ENCODE measurements at regions not wholly inside any gene's neighbourhood (a gene's known extent, or its start where the extent isn't known, plus 50 kb on each side); places are given as distances from the start of the nearest gene placed in this dataset.

DNA sequence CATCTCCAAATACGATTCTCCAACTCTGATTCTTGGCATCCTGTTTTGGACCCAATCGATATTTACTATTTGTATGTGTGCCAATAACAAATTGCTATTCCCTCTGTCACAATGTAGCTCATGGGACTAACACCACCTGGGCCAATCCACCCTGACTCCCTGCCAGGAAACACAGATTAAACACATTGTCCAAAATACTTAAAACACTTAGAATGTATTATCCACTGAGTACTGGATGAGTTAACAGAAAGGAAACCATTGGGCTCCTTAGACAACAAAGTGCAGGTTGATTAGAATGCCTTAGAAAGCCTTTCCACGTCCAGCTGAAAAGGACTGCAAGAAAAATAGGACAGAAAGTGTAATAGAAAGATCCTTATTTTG is 79.4 kb upstream of the ARHGAP28 start:
- Histone ChIP-seq H3K36me3 (no peaks in the 10 kb centered on the region), H3K4me3 (no peak overlapping the region), H3K27me3 (no peaks in the 10 kb centered on the region), H3K4me1 (no peaks in the 10 kb centered on the region), H3K27ac (no peak overlapping the region), H3K9me3 (no peaks in the 10 kb centered on the region)
- TF ChIP-seq, protein P1, sequence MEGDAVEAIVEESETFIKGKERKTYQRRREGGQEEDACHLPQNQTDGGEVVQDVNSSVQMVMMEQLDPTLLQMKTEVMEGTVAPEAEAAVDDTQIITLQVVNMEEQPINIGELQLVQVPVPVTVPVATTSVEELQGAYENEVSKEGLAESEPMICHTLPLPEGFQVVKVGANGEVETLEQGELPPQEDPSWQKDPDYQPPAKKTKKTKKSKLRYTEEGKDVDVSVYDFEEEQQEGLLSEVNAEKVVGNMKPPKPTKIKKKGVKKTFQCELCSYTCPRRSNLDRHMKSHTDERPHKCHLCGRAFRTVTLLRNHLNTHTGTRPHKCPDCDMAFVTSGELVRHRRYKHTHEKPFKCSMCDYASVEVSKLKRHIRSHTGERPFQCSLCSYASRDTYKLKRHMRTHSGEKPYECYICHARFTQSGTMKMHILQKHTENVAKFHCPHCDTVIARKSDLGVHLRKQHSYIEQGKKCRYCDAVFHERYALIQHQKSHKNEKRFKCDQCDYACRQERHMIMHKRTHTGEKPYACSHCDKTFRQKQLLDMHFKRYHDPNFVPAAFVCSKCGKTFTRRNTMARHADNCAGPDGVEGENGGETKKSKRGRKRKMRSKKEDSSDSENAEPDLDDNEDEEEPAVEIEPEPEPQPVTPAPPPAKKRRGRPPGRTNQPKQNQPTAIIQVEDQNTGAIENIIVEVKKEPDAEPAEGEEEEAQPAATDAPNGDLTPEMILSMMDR (IDR thresholded peaks at IDR 0.05), result no peak
- intact Hi-C loops (cut with DNase I), result no loop called here
- DNase-seq (no peak), ATAC-seq (no peak)

DNA sequence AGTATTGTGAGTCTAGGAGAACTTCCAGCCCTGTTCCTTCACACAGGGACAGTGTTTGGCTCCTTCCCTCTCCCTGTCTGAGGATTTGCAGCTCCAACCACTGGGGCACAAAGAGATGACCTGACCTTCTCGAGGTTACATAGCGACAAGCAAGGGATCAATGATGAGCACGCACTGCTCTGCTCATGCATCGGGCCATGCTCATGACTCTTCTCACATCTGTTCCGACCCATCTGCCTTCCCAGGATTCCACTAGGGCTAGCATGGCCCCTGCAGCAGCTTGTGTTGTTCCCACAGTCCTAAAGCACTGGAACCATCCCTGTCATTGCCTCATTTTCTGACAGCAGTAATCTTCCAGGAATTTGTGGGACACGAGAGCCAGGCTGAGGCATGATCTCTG is 78.8 kb upstream of the ARHGAP28 start:
- DNase-seq (no peak), ATAC-seq (no peak)
- H3K36me3 ChIP-seq, result no peaks in the 10 kb centered on the region
- TF ChIP-seq, protein P1 (IDR thresholded peaks at IDR 0.05), result no peak
- H3K27me3 ChIP-seq, result no peaks in the 10 kb centered on the region
- H3K4me3 ChIP-seq, result no peak overlapping the region
- H3K27ac ChIP-seq, result no peak overlapping the region
- no peaks in the 10 kb centered on the region for H3K4me1 ChIP-seq
- intact Hi-C loops (cut with DNase I), result no loop called here
- H3K9me3 ChIP-seq, result no peaks in the 10 kb centered on the region

DNA sequence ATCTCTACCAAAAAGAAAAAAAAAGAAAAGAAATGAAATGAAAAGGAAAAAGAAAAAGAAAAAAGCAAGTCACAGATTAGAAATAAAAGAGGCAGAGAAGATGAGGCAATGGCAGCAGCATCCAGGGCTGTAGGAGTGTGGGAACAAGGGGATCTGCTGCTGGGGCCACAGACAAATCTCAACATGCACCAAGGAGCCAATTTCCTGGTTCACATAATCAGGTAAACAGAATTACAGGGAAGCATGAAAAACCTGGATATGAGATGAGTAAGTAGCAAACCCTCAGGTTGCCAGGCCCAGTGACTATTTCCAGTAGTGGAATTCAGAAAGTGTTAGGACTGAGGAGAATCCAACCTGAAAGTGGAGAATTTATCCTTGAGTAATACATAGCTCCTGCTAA is 77.4 kb upstream of the ARHGAP28 start:
- no peak for DNase-seq
- H3K9me3 ChIP-seq, result no peaks in the 10 kb centered on the region
- H3K4me3 ChIP-seq, result no peak overlapping the region
- intact Hi-C loops (cut with DNase I), result no loop called here
- H3K4me1 ChIP-seq, result no peaks in the 10 kb centered on the region
- TF ChIP-seq, protein P1 (IDR thresholded peaks at IDR 0.05), result no peak
- no peak for ATAC-seq
- no peak overlapping the region for H3K27ac ChIP-seq
- no peaks in the 10 kb centered on the region for H3K27me3 ChIP-seq
- no peaks in the 10 kb centered on the region for H3K36me3 ChIP-seq

DNA sequence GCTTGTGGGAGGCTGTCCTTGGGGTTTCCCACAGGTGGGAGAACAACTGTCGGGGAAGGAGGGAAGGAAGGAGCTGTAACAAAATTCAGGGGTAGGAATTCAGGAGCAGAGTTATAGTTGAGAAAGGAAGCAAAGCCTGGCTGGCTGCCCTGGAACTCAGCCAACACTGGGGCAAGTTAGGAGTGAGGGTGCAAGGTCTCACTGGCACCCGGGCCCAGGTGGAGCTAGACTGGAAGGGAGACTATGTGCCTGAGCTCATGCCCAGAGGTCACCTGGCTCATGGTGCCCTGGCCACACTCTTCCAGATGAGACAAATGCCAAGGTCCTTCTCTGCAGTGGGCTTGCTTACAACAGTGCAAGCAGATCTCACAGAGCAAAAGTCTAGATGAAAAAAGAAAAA is 75.6 kb upstream of the ARHGAP28 start:
- TF ChIP-seq, protein P1 (IDR thresholded peaks at IDR 0.05), result no peak
- Histone ChIP-seq H3K36me3 (no peaks in the 10 kb centered on the region), H3K4me3 (no peak overlapping the region), H3K27ac (no peak overlapping the region), H3K4me1 (no peaks in the 10 kb centered on the region), H3K27me3 (no peaks in the 10 kb centered on the region), H3K9me3 (no peaks in the 10 kb centered on the region)
- DNase-seq (no peak), ATAC-seq (no peak)
- intact Hi-C loops (cut with DNase I), result no loop called here

DNA sequence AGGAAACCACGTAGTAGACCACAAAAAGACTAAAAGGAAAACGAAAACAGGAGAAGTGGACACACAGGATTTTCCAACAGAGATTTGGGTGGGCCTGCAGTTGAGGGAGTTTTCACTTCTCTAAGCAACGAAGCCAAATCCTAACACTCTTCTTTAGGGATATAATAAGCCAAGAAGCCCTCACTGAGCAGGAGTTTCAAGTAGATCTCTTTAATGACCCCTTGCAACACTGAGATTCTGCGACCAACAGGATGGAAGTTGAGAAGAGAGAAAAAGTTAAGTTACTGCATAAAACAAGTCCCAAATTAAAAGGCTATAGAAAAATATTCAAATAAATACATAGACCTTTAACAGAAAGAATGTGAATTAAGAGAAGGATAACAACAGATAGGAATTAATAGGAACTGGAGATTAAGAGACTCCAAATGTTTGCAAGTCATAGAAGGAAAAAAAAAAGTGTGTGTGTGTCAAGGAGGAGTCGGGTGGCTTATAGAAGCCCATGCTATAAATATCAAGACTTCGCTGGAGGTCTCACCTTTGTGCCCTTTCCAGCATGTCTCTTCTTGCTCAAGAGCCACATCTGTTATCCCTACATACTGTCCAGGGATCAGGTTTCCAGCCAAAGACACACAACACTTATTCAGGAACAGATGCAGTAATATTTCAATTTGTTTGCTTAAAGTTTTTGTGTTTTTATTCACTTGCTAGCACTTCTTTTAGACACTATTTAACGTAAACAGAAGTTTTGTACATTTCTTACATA is 69.4 kb upstream of the ARHGAP28 start:
- no peaks in the 10 kb centered on the region for H3K9me3 ChIP-seq
- intact Hi-C loops (cut with DNase I), result no loop called here
- no peak for DNase-seq
- no peaks in the 10 kb centered on the region for H3K4me1 ChIP-seq
- TF ChIP-seq, protein P1 (IDR thresholded peaks at IDR 0.05), result no peak
- H3K27me3 ChIP-seq, result no peaks in the 10 kb centered on the region
- no peak for ATAC-seq
- no peak overlapping the region for H3K27ac ChIP-seq
- H3K36me3 ChIP-seq, result no peaks in the 10 kb centered on the region
- H3K4me3 ChIP-seq, result no peak overlapping the region
